ENCODE measurements at regions not wholly inside any gene's neighbourhood (a gene's known extent, or its start where the extent isn't known, plus 50 kb on each side); places are given as distances from the start of the nearest gene placed in this dataset.

- DNase-seq = no peak
Measured at GRCh38 chrX:45980726-45981125, 564.5 kb downstream of the ZNF674 start.

GRCh38 chrX:45975633-45976032 lies 569.6 kb downstream of the ZNF674 start:
- DNase-seq = no peak

GRCh38 chrX:45972636-45973035 lies 572.6 kb downstream of the ZNF674 start:
- DNase-seq = no peak

- no peak for DNase-seq
Measured at GRCh38 chrX:45959567-45959966, 585.7 kb downstream of the ZNF674 start.

- DNase-seq = no peak
Measured at GRCh38 chrX:45956191-45956870, 588.9 kb downstream of the ZNF674 start.

- DNase-seq = no peak
Measured at GRCh38 chrX:45955661-45956060, 589.6 kb downstream of the ZNF674 start.

GRCh38 chrX:45954026-45954425 lies 591.2 kb downstream of the ZNF674 start:
- no peak for DNase-seq

- no peak for DNase-seq
Measured at GRCh38 chrX:45952030-45952429, 593.2 kb downstream of the ZNF674 start.

GRCh38 chrX:45935408-45935807 lies 609.8 kb downstream of the ZNF674 start:
- no peak for DNase-seq

GRCh38 chrX:45912316-45912715 lies 632.9 kb downstream of the ZNF674 start:
- DNase-seq = no peak

GRCh38 chrX:45907786-45908185 lies 637.4 kb downstream of the ZNF674 start:
- DNase-seq = no peak

GRCh38 chrX:45903781-45904201 lies 641.4 kb downstream of the ZNF674 start:
- peak; percentile 22 for DNase-seq

GRCh38 chrX:45900766-45901615 lies 644.2 kb downstream of the ZNF674 start:
- DNase-seq = no peak

- no peak for DNase-seq
Measured at GRCh38 chrX:45894864-45895645, 650.2 kb downstream of the ZNF674 start.

- DNase-seq = no peak
Measured at GRCh38 chrX:45889471-45889870, 655.8 kb downstream of the ZNF674 start.

GRCh38 chrX:45888518-45888917 lies 656.7 kb downstream of the ZNF674 start:
- no peak for DNase-seq

- DNase-seq = no peak
Measured at GRCh38 chrX:45885931-45886330, 659.3 kb downstream of the ZNF674 start.

- DNase-seq = no peak
Measured at GRCh38 chrX:45879512-45879911, 665.7 kb downstream of the ZNF674 start.

GRCh38 chrX:45876206-45876605 lies 669.0 kb downstream of the ZNF674 start:
- DNase-seq = no peak

GRCh38 chrX:45873781-45874180 lies 671.4 kb downstream of the ZNF674 start:
- no peak for DNase-seq

- no peak for DNase-seq
Measured at GRCh38 chrX:45872480-45872879, 671.8 kb upstream of the DIPK2B start.

GRCh38 chrX:45868425-45868824 lies 667.7 kb upstream of the DIPK2B start:
- DNase-seq = no peak

- DNase-seq = no peak
Measured at GRCh38 chrX:45862801-45863200, 662.1 kb upstream of the DIPK2B start.

- no peak for DNase-seq
Measured at GRCh38 chrX:45860450-45860849, 659.8 kb upstream of the DIPK2B start.

Data from NCI-H2171 treated with DMSO at 0.1 percent for 48 hours (cell line).